IPS DF 4.7 (cell line): ENCODE measurements at regions not wholly inside any gene's neighbourhood (a gene's known extent, or its start where the extent isn't known, plus 50 kb on each side); places are given as distances from the start of the nearest gene placed in this dataset.
"Not testable (repeated sequence)": the region's sequence is repeated elsewhere in the genome, so short reads cannot be mapped to it uniquely, and the experiment has no call there.

ENCODE experiments used
- DNase-seq: peaks from one replicate; pipeline ENCODE4 v3.0.0-alpha.2; 2013; ENCODE audit warnings: low spot score; ENCODE audit errors: extremely low read depth

DNA sequence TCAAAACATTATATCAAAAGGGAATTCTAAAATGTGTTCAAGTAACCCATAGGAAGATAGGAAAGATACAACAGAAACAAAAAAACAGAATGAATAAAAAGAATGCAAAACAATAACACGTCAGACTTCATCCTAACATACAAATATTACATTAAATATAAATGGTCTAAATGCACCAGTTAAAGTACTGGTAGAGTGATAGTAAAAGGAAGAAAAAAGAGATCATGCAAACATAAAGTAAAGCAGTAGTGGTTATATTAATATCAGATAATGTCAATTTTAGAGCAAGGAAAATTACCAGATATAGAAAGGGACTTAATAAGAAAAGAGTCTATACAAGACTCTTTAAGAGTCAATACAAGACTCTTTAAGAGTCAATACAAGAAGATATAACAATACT is 755.7 kb downstream of the MCTP2 start:
- no peak for DNase-seq

GRCh38 chr15:94991718-94992117 is 760.4 kb downstream of the MCTP2 start:
- DNase-seq, result no peak

DNA sequence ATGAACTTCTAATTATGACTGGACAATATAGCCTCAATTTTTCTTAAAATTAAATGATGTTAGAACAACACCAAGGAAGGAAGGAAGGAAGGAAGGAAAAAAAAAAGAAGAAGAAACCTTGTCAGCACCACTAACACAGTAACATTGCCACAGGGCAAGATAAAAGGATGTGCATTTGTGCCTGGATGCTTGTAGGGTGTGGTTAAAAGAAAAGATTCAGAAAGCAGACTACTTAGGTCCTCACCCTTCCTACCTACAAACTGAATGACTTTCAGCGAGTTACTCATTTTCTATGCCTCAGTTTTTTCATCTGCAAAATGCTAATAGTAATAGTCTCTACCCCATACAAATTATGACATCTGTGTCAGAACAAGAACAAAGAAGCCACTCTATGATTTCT is 778.3 kb downstream of the MCTP2 start:
- no peak for DNase-seq

GRCh38 chr15:95013381-95013780 is 782.0 kb downstream of the MCTP2 start:
- DNase-seq, result no peak

GRCh38 chr15:95016511-95017229 is 785.3 kb downstream of the MCTP2 start:
- DNase-seq, result no peak

DNA sequence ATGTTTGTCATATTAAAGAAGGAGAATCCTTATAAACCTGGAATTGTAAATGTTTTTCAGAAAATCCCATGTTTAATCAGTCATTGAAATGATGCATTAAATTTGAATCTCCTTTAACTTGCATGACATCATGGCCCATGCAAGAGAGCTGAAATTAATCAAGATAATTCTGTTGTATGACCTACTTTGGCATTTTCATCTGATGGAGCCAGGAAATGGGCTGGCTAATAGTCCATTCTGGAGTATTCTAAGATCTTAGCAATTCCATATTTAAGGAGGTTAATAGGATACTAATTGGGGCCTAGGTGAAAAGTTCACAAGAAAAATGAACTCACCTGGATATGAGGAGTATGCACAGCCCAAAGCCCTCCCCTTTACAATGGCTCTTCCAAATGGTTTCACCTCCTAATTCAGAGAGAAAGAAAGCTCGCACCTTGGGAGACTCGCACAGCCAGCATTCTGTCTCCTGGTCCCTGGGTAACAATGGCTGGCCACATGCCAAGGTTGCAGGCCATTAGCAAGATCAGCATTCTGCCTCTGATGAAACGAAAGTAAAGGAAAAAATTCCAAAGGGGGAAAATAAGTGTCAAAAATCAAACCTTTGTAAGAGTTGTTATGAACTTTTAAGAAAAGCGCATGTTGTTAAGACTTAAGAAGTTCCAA is 786.4 kb downstream of the MCTP2 start:
- no peak for DNase-seq

- DNase-seq, result no peak
These were observed 787.7 kb downstream of the MCTP2 start for GRCh38 chr15:95018888-95019545.

DNA sequence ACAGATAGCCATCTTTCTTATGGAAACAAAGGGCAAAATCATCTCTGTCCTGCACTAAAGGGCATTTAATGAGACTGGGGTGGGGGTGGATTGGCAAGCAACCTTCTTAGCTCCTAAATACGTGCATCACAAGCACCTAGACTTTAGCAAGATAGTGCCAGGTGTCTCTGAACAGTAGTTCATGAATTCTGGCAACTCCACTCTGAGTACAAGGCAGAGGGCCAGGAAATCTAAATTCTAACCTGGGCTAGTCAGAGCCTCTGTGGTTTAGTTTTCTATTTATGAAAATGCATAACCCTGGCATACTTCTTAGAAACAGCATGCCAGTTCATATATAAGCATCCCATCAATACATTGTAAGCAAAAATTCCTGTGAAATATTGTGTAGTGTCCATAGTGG is 788.5 kb downstream of the MCTP2 start:
- no peak for DNase-seq

DNA sequence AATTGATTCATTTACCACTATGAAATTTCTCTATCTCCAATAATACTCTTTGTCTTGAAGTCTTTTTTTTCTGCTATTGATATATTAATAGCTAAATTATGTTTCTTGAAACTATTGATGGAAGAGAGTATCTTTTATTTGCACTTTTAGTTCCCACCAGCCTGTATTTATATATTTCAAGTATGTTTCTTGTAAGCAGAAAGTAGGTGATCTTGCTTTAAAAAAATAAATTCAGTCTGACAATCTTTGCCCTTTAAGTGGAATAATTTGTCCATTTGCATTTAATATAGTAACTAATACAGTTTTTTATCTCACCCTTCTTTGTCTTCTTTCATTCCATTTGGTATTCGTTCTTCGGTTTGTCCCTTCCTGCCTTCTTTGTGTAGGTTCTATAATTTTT is 790.5 kb downstream of the MCTP2 start:
- no peak for DNase-seq

DNA sequence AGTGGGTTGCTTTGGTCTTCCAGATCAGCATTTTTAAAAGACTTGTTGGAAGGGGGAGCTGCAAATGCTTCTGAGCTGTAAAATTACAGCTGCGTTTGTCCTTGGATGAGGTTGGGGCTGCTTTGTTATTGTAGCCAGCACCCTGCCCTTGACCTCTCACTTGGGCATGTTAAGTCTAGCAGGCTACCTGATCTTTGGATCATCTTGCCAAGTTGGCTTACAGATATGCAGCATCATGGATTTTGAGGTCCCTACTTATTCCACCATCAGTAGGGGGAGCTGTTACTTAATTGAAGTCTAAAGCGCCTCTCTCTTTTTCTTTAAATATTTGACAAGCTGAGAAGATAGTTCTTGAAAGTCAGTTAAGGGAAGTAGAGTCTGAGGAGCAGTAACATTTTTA is 793.0 kb downstream of the MCTP2 start:
- no peak for DNase-seq

GRCh38 chr15:95025924-95026728 is 794.8 kb downstream of the MCTP2 start:
- DNase-seq, result no peak

DNA sequence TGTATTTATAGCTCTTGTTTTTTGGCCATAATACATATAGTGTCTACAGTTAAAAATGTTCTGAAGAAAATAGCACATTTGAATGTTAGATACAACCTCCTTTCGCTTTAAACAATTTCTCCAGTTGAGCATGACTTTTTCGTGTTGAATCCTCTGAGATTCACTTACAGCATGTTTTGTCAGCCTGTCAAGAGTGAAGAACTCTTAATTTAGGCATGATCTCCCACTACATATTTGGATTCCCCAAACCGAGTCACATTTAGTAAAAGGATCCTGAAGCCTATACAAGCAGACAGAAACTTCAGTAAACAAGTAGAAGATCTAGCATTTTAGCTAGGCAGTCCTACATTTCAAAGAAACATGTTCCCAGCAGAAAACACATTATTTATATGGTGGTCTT is 796.6 kb downstream of the MCTP2 start:
- no peak for DNase-seq

DNA sequence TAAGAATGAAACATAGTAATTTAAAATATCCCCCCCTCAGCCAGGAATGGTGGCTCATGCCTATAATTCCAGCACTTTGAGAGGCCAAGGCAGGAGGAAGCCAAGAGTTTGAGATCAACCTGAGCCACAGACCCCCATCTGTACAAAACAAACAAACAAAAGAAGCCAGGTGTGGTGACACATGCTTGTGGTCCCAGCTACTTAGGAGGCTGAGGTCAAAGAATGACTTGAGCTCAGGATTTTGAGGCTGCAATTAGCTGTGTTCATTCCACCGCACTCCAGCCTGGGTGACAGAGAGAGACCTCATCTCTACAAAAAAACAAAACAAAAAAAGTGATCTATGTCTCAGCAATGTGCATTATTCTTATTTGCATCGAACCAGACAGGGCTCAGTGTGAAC is 800.8 kb downstream of the MCTP2 start:
- DNase-seq, result no peak

- no peak for DNase-seq
These were observed 803.7 kb downstream of the MCTP2 start for GRCh38 chr15:95035106-95035505.

DNA sequence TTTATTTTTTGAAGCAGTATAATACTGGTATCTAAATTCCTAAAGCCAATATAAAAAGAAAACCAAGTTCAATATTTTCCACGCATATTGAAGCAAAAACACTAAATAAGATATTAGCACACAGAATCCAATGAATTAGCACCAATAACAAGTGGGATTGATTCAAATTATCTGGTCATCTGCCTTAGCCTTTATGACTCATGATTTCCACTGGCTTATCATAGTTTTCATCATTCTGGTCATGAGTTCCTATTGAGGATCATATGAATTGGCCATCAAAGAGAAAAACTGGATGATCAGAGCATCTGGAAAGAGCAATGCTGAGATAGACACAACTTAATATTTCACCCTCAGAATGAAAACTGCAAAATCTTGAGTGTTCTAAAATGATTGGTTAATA is 809.9 kb downstream of the MCTP2 start:
- DNase-seq, result no peak

- not testable (repeated sequence) for DNase-seq
These were observed 812.0 kb downstream of the MCTP2 start for GRCh38 chr15:95043236-95043932.

DNA sequence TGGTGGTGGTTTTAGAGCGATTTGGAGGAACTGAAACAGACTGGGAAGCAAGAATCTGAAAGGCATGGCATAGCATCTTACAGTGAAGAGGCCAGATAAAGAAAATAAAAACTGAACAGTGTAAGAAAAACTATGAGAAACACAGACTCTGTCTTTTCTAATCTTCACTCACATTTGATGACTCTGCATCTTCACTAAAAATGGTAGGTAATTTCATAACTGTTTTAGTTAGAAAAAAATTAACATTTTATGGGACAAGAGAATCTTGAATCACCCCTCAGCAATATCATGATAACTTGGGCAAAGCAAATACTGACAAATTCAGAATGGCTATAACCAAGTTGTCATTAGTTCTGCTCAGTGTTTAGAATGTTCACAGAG is 812.6 kb downstream of the MCTP2 start:
- DNase-seq, result no peak

GRCh38 chr15:95044745-95045417 is 813.5 kb downstream of the MCTP2 start:
- no peak for DNase-seq

- no peak for DNase-seq
These were observed 820.5 kb downstream of the MCTP2 start for GRCh38 chr15:95051861-95052260.

DNA sequence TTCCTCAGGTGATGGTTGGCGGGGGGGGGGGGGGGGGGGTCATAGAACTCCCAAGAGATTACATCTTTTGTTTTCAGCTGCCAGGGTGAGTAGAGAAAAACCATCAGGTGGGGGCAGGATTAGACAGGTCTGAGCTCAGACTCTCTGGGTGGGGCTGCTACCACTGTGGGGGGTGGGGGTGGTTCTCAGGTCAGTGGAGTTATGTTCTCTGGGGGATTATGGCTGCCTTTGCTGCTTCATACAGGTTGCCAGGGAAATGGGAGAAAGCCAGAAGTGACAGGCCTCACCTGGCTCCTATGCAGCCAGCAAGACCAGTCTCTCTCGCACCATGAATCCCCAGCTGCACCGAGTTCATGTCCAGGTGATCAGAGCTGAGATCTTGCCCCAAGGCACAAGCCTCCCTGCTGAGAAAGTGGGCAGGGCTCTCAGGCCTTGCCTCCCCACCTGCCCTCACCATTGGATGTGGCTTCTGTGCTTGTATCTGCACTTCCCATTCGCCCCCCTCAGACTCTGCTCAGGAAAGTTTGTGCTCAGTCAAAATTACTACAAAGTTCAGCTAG is 828.1 kb downstream of the MCTP2 start:
- no peak for DNase-seq
